GM03348 (cell line): ENCODE measurements at regions not wholly inside any gene's neighbourhood (a gene's known extent, or its start where the extent isn't known, plus 50 kb on each side); places are given as distances from the start of the nearest gene placed in this dataset.

Source experiments
- DNase-seq: peaks from one replicate; pipeline ENCODE4 v3.0.0; 2012; ENCODE audit warnings: low spot score

DNA sequence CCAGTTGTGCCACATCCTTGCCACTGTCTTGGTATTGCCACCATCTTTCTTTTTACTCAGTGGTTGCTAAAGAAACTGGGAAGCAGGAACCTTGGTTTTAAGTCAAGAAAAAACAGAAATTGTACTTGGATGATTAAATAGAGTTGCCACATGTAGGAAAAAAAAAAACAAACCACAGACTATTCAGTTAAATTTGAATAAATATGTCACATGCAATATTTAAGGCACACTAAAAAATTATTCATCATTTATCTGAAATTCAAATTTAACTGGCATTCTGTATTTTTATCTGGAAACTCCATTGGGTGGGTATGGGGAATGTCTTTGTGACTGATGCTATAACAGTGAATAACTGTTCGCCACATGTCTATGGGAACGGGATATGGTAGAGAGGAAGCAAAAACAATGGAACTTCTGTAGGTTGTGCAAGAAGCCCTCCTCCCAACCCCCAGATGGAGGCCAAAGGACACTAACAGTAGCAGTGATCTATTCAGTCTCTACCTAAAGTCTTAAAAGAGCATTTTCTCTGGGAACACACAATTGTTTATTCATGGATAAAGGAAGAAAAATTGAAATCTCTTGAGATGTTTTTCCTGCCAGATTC, 57.0 kb upstream of the PLAC8 start:
- no peak for DNase-seq

DNA sequence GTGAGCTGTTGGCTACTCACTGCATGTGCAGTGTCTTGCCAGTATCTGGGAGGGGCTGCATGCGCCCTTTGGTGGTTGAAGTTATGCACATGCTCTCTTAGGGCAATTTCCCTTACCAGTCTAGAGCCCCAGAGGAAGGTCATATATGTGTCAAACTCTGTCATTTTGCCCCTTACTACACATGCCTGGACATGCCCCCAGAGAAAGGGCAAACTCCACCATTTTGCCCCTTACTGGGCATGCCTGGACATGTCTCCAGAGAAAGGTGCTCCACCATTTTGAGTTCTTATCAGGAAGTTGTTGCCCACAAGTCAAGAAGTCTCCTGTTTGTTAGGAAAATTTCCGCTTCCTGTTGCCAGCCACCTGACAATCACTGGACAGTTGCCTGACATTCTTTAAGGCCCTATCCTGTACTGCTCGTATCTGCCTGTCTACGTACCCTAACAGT, 56.4 kb upstream of the PLAC8 start:
- no peak for DNase-seq
